Nephron progenitor cell (in vitro differentiated cells): ENCODE measurements at regions not wholly inside any gene's neighbourhood (a gene's known extent, or its start where the extent isn't known, plus 50 kb on each side); places are given as distances from the start of the nearest gene placed in this dataset.

Experiments used
- DNase-seq: peaks from one replicate; pipeline ENCODE4 v3.0.0; 2021
- H3K27ac Mint-ChIP-seq: 2 replicates; pipeline ENCODE4 v1.8.0; 2021; ENCODE audit warnings: mild to moderate bottlenecking, moderate library complexity, mixed read lengths
- H3K27me3 Mint-ChIP-seq: 2 replicates; pipeline ENCODE4 v1.8.0; 2021; ENCODE audit warnings: mild to moderate bottlenecking, low read depth, mixed read lengths; ENCODE audit not compliant: poor library complexity
- H3K36me3 Mint-ChIP-seq: 2 replicates; pipeline ENCODE4 v1.8.0; 2021; ENCODE audit warnings: low read depth, mixed read lengths
- H3K4me1 Mint-ChIP-seq: 2 replicates; pipeline ENCODE4 v1.8.0; 2021; ENCODE audit warnings: mixed read lengths
- H3K4me3 Mint-ChIP-seq: 2 replicates; pipeline ENCODE4 v1.8.0; 2021; ENCODE audit warnings: mild to moderate bottlenecking, moderate library complexity, mixed read lengths
- H3K9me3 Mint-ChIP-seq: 2 replicates; pipeline ENCODE4 v1.8.0; 2021; ENCODE audit warnings: mild to moderate bottlenecking, moderate library complexity, mixed read lengths
- TF ChIP-seq, protein P1 (sequence below): fragments of 200-600 bp; sonication (generic); IDR thresholded peaks from 2 replicates; pipeline ENCODE4 v1.5.0; 2021; ENCODE audit warnings: antibody characterized with exemption

GRCh38 chr21:36245115-36245514, 74.9 kb upstream of the MORC3 start:
- H3K4me3 Mint-ChIP-seq: no peak overlapping the region
- TF ChIP-seq, protein P1, sequence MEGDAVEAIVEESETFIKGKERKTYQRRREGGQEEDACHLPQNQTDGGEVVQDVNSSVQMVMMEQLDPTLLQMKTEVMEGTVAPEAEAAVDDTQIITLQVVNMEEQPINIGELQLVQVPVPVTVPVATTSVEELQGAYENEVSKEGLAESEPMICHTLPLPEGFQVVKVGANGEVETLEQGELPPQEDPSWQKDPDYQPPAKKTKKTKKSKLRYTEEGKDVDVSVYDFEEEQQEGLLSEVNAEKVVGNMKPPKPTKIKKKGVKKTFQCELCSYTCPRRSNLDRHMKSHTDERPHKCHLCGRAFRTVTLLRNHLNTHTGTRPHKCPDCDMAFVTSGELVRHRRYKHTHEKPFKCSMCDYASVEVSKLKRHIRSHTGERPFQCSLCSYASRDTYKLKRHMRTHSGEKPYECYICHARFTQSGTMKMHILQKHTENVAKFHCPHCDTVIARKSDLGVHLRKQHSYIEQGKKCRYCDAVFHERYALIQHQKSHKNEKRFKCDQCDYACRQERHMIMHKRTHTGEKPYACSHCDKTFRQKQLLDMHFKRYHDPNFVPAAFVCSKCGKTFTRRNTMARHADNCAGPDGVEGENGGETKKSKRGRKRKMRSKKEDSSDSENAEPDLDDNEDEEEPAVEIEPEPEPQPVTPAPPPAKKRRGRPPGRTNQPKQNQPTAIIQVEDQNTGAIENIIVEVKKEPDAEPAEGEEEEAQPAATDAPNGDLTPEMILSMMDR: no peak
- H3K27ac Mint-ChIP-seq: no peak overlapping the region
- no peaks in the 10 kb centered on the region for H3K9me3 Mint-ChIP-seq
- no peaks in the 10 kb centered on the region for H3K27me3 Mint-ChIP-seq
- H3K4me1 Mint-ChIP-seq: peaks cover 40% of the 10 kb centered on the region
- DNase-seq: no peak
- peaks cover 5% of the 10 kb centered on the region for H3K36me3 Mint-ChIP-seq

DNA sequence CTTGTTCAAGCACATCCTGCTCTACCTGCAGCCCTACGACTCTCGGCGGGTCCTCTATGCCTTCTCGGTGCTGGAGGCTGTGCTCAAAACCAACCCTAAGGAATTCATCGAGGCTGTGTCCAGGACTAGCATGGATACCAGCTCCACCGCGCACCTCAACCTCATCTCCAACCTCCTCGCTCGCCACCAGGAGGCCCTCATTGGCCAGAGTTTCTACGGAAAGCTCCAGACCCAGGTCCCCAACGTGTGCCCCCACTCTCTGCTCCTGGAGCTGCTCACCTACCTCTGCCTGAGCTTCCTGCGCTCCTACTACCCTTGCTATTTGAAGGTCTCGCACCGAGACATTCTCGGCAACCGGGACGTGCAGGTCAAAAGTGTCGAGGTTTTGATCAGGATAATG, 74.3 kb upstream of the MORC3 start:
- DNase-seq: no peak
- Mint-ChIP-seq H3K4me1 (peaks cover 45% of the 10 kb centered on the region), H3K27ac (peak overlapping the region; percentile 88), H3K9me3 (no peaks in the 10 kb centered on the region), H3K36me3 (peaks cover 5% of the 10 kb centered on the region), H3K27me3 (no peaks in the 10 kb centered on the region), H3K4me3 (no peak overlapping the region)
- TF ChIP-seq, protein P1: no peak

DNA sequence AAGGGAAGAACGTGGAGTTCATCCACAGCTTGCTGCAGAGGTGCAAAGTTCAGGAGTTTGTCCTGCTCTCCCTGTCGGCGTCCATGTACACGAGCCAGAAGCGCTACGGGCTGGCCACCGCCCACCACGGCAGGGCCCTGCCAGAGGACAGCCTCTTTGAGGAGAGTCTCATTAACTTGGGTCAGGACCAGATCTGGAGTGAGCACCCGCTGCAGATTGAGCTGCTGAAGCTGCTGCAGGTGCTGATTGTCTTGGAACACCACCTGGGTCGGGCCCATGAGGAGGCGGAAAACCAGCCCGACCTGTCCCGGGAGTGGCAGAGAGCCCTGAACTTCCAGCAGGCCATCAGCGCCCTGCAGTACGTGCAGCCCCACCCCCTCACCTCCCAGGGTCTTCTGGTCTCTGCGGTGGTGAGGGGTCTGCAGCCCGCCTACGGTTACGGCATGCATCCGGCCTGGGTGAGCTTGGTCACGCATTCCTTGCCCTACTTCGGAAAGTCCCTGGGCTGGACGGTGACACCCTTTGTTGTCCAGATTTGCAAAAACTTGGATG, 73.8 kb upstream of the MORC3 start:
- Mint-ChIP-seq H3K27ac (peak overlapping the region; percentile 88), H3K27me3 (no peaks in the 10 kb centered on the region), H3K4me1 (peaks cover 49% of the 10 kb centered on the region), H3K4me3 (no peak overlapping the region), H3K36me3 (peaks cover 5% of the 10 kb centered on the region), H3K9me3 (no peaks in the 10 kb centered on the region)
- TF ChIP-seq, protein P1: no peak
- peak; percentile 49 for DNase-seq

DNA sequence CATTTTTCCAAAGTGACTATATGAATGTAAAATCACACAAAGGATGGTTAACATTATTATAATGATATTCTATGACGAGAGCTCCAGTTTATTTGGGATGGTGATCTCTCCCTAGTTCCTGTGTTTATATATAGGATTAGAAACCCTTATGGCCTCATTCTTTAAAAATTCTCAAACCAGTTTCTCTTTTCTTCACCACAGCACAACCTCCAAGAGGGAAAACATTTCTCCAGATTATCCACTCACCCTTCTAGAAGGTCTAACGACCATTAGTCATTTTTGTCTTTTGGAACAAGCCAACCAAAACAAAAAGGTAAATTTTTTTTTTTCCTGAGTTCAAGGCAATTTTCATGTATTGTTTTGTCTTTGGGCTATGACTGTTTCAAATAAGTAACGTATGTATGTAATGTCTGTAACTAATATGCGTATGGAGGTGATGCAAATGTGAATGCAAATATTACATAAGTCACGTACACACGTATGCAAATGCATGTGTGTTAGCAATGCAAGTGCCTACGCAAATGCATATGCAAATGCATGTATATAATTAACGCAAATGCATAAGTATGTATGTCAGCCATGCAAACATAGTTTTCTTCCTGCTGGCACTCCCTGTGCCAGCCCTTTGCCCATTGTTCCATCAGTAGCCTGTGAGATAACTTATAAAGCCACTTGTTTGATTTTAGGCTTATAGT, 72.5 kb upstream of the MORC3 start:
- TF ChIP-seq, protein P1: no peak
- H3K27me3 Mint-ChIP-seq: no peaks in the 10 kb centered on the region
- H3K27ac Mint-ChIP-seq: peak overlapping the region; percentile 20
- peaks cover 49% of the 10 kb centered on the region for H3K4me1 Mint-ChIP-seq
- H3K36me3 Mint-ChIP-seq: peaks cover 5% of the 10 kb centered on the region
- no peak overlapping the region for H3K4me3 Mint-ChIP-seq
- DNase-seq: no peak
- no peaks in the 10 kb centered on the region for H3K9me3 Mint-ChIP-seq

DNA sequence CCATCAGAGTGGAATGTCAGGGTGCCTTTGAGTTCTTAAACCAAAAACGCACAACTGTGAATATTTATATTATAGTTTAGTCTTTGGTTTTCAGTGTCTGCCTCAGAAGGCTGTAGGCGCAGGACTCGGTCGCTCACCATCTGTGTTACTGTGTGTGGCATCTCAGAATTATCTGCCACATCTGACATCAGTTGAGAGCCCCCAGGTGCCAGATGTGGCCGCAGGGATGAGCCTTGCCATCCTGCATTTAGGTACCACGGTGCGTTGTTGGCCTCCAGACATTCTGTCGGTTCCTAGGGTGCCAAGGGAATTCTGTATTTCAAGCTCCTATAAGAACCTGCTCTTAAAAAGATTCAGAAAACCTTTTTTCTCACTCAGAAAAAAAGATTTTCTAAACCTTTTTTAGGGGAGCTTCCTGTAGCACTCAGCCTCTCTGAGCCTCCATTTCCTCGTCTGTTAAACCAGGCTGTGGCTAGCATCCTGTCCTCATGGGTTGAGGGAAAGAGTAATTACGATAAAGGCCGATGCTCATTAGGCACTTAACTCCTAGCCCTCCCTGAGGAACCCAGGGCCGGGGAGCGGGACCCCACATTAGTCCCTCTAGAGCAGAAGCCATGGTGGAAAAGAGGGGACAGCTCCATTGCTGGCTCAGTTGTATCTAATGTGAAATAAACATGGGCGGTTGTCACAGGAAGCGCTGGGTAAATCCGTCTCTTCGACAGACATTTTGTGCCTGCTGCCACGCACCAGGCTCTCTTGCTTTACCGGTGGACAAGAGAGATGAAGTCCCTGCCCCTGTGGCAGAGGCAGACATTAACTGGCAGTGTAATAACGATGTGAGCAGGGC, 70.2 kb upstream of the MORC3 start:
- DNase-seq: no peak
- Mint-ChIP-seq H3K4me3 (no peak overlapping the region), H3K36me3 (peaks cover 3% of the 10 kb centered on the region), H3K4me1 (peaks cover 70% of the 10 kb centered on the region), H3K27me3 (no peaks in the 10 kb centered on the region), H3K9me3 (no peaks in the 10 kb centered on the region), H3K27ac (peak overlapping the region; percentile 10)
- TF ChIP-seq, protein P1: no peak
